Epithelial cell of esophagus (primary cell): ENCODE measurements at regions not wholly inside any gene's neighbourhood (a gene's known extent, or its start where the extent isn't known, plus 50 kb on each side); places are given as distances from the start of the nearest gene placed in this dataset.

ENCODE experiments used
- DNase-seq: peaks from one replicate; pipeline ENCODE4 v3.0.0; 2010; ENCODE audit warnings: low read depth
- H3K4me3 ChIP-seq: 2 replicates; pipeline ENCODE4 v1.5.1; 2011; ENCODE audit warnings: mild to moderate bottlenecking, low read length, control low read depth
- CTCF ChIP-seq: IDR thresholded peaks from 2 replicates; pipeline ENCODE4 v1.5.1; 2011; ENCODE audit warnings: low read depth, mild to moderate bottlenecking, low read length, control low read depth, inconsistent platforms; ENCODE audit not compliant: insufficient read depth; ENCODE audit errors: missing control alignments

- DNase-seq, result no peak
- TF ChIP-seq CTCF, result no peak
- H3K4me3 ChIP-seq, result no peak overlapping the region
These were observed 454.2 kb downstream of the GBE1 start for GRCh38 chr3:81307221-81307620.

- no peak for DNase-seq
- TF ChIP-seq CTCF, result no peak
- H3K4me3 ChIP-seq, result no peak overlapping the region
These were observed 458.1 kb downstream of the GBE1 start for GRCh38 chr3:81303321-81303720.

GRCh38 chr3:81302045-81302444 is 459.4 kb downstream of the GBE1 start:
- peak; percentile 80 for TF ChIP-seq CTCF
- peak; percentile 58 for DNase-seq
- no peak overlapping the region for H3K4me3 ChIP-seq

- no peak for TF ChIP-seq CTCF
- no peak overlapping the region for H3K4me3 ChIP-seq
- DNase-seq, result no peak
These were observed 460.2 kb downstream of the GBE1 start for GRCh38 chr3:81301230-81301629.

- no peak overlapping the region for H3K4me3 ChIP-seq
- no peak for TF ChIP-seq CTCF
- no peak for DNase-seq
These were observed 461.0 kb downstream of the GBE1 start for GRCh38 chr3:81300324-81300927.

- H3K4me3 ChIP-seq, result no peak overlapping the region
- no peak for DNase-seq
- no peak for TF ChIP-seq CTCF
These were observed 462.0 kb downstream of the GBE1 start for GRCh38 chr3:81299481-81299880.

- TF ChIP-seq CTCF, result no peak
- no peak overlapping the region for H3K4me3 ChIP-seq
- peak; percentile 44 for DNase-seq
These were observed 465.4 kb downstream of the GBE1 start for GRCh38 chr3:81295906-81296577.
